ENCODE measurements at regions not wholly inside any gene's neighbourhood (a gene's known extent, or its start where the extent isn't known, plus 50 kb on each side); places are given as distances from the start of the nearest gene placed in this dataset.
A peak's percentile ranks its signal among the peaks of the same experiment; 100 is the strongest.

GRCh38 chr20:4568361-4568959 lies 117.8 kb upstream of the PRNP start:
- Histone ChIP-seq H3K79me2 (ENCODE audit: low read length) (no peaks in the 10 kb centered on the region), H4K20me1 (ENCODE audit: insufficient read depth, low read length) (no peaks in the 10 kb centered on the region), H3K4me3 (ENCODE audit: low read length) (no peak overlapping the region), H3K9me3 (ENCODE audit: insufficient read depth, low read length) (no peaks in the 10 kb centered on the region), H3K27me3 (ENCODE audit: low read depth, low read length) (peaks cover 24% of the 10 kb centered on the region), H3K27ac (ENCODE audit: low read length) (no peak overlapping the region), H3K36me3 (replicated peaks; ENCODE audit: low read depth, low read length) (no peaks in the 10 kb centered on the region), H2AFZ (ENCODE audit: low read depth, low read length) (no peak overlapping the region), H3K4me1 (ENCODE audit: low read length) (peaks cover 16% of the 10 kb centered on the region), H3K9ac (ENCODE audit: low read length) (no peak overlapping the region), H3K4me2 (ENCODE audit: low read length) (no peak overlapping the region)
- TF ChIP-seq EZH2phosphoT487 (IDR thresholded peaks at IDR 0.05; ENCODE audit: low read depth) (no peak), CTCF (IDR thresholded peaks at IDR 0.05; ENCODE audit: low read depth, low read length) (no peak)

- Histone ChIP-seq H3K4me1 (ENCODE audit: low read length) (peaks cover 16% of the 10 kb centered on the region), H4K20me1 (ENCODE audit: insufficient read depth, low read length) (no peaks in the 10 kb centered on the region), H3K4me3 (ENCODE audit: low read length) (no peak overlapping the region), H3K79me2 (ENCODE audit: low read length) (no peaks in the 10 kb centered on the region), H2AFZ (ENCODE audit: low read depth, low read length) (no peak overlapping the region), H3K36me3 (replicated peaks; ENCODE audit: low read depth, low read length) (no peaks in the 10 kb centered on the region), H3K4me2 (ENCODE audit: low read length) (peak overlapping the region; percentile 21), H3K9me3 (ENCODE audit: insufficient read depth, low read length) (no peaks in the 10 kb centered on the region), H3K27me3 (ENCODE audit: low read depth, low read length) (peaks cover 21% of the 10 kb centered on the region), H3K27ac (ENCODE audit: low read length) (no peak overlapping the region), H3K9ac (ENCODE audit: low read length) (no peak overlapping the region)
- no peak for TF ChIP-seq EZH2phosphoT487 (IDR thresholded peaks at IDR 0.05; ENCODE audit: low read depth)
- no peak for TF ChIP-seq CTCF (IDR thresholded peaks at IDR 0.05; ENCODE audit: low read depth, low read length)
Observed at GRCh38 chr20:4567170-4567569, 119.1 kb upstream of the PRNP start.

GRCh38 chr20:4563534-4563933 lies 122.7 kb upstream of the PRNP start:
- H3K9me3 ChIP-seq (ENCODE audit: insufficient read depth, low read length), result no peaks in the 10 kb centered on the region
- no peaks in the 10 kb centered on the region for H3K36me3 ChIP-seq (replicated peaks; ENCODE audit: low read depth, low read length)
- no peak overlapping the region for H3K27ac ChIP-seq (ENCODE audit: low read length)
- no peaks in the 10 kb centered on the region for H4K20me1 ChIP-seq (ENCODE audit: insufficient read depth, low read length)
- peaks cover 49% of the 10 kb centered on the region for H3K27me3 ChIP-seq (ENCODE audit: low read depth, low read length)
- no peaks in the 10 kb centered on the region for H3K79me2 ChIP-seq (ENCODE audit: low read length)
- peaks cover 12% of the 10 kb centered on the region for H3K4me1 ChIP-seq (ENCODE audit: low read length)
- TF ChIP-seq EZH2phosphoT487 (IDR thresholded peaks at IDR 0.05; ENCODE audit: low read depth), result no peak
- no peak for TF ChIP-seq CTCF (IDR thresholded peaks at IDR 0.05; ENCODE audit: low read depth, low read length)
- H3K4me2 ChIP-seq (ENCODE audit: low read length), result no peak overlapping the region
- H2AFZ ChIP-seq (ENCODE audit: low read depth, low read length), result no peak overlapping the region
- H3K4me3 ChIP-seq (ENCODE audit: low read length), result no peak overlapping the region
- H3K9ac ChIP-seq (ENCODE audit: low read length), result no peak overlapping the region

- H3K27me3 ChIP-seq (ENCODE audit: low read depth, low read length), result peaks cover 53% of the 10 kb centered on the region
- no peak overlapping the region for H3K4me2 ChIP-seq (ENCODE audit: low read length)
- no peak overlapping the region for H3K9ac ChIP-seq (ENCODE audit: low read length)
- H2AFZ ChIP-seq (ENCODE audit: low read depth, low read length), result no peak overlapping the region
- TF ChIP-seq CTCF (IDR thresholded peaks at IDR 0.05; ENCODE audit: low read depth, low read length) (no peak), EZH2phosphoT487 (IDR thresholded peaks at IDR 0.05; ENCODE audit: low read depth) (no peak)
- no peak overlapping the region for H3K4me3 ChIP-seq (ENCODE audit: low read length)
- peaks cover 12% of the 10 kb centered on the region for H3K4me1 ChIP-seq (ENCODE audit: low read length)
- H3K27ac ChIP-seq (ENCODE audit: low read length), result no peak overlapping the region
- no peaks in the 10 kb centered on the region for H3K36me3 ChIP-seq (replicated peaks; ENCODE audit: low read depth, low read length)
- no peaks in the 10 kb centered on the region for H3K9me3 ChIP-seq (ENCODE audit: insufficient read depth, low read length)
- H3K79me2 ChIP-seq (ENCODE audit: low read length), result no peaks in the 10 kb centered on the region
- H4K20me1 ChIP-seq (ENCODE audit: insufficient read depth, low read length), result no peaks in the 10 kb centered on the region
Observed at GRCh38 chr20:4563031-4563430, 123.2 kb upstream of the PRNP start.
